A673 (cell line): ENCODE measurements at regions not wholly inside any gene's neighbourhood (a gene's known extent, or its start where the extent isn't known, plus 50 kb on each side); places are given as distances from the start of the nearest gene placed in this dataset.

ENCODE experiments used
- CTCF ChIP-seq: fragments of 300-800, 200-600 bp; sonication (generic); conservative IDR thresholded peaks from 2 replicates; pipeline ENCODE4 v1.5.1; 2017; ENCODE audit warnings: low read depth, mild to moderate bottlenecking, antibody characterized with exemption, low read length, moderate library complexity, mixed read lengths
- EZH2 ChIP-seq: fragments of 200-600 bp; sonication (generic); IDR thresholded peaks from 2 replicates; pipeline ENCODE4 v1.6.1; 2017; ENCODE audit warnings: borderline replicate concordance, low read depth, mild to moderate bottlenecking, mixed read lengths, antibody characterized with exemption, low read length; ENCODE audit not compliant: poor library complexity, severe bottlenecking

- TF ChIP-seq CTCF, result no peak
- TF ChIP-seq EZH2, result no peak
These were observed 56.3 kb upstream of the BACE2 start for GRCh38 chr21:41111681-41112080.
